ENCODE measurements at regions not wholly inside any gene's neighbourhood (a gene's known extent, or its start where the extent isn't known, plus 50 kb on each side); places are given as distances from the start of the nearest gene placed in this dataset.
"Not testable (repeated sequence)": the region's sequence is repeated elsewhere in the genome, so short reads cannot be mapped to it uniquely, and the experiment has no call there.

DNA sequence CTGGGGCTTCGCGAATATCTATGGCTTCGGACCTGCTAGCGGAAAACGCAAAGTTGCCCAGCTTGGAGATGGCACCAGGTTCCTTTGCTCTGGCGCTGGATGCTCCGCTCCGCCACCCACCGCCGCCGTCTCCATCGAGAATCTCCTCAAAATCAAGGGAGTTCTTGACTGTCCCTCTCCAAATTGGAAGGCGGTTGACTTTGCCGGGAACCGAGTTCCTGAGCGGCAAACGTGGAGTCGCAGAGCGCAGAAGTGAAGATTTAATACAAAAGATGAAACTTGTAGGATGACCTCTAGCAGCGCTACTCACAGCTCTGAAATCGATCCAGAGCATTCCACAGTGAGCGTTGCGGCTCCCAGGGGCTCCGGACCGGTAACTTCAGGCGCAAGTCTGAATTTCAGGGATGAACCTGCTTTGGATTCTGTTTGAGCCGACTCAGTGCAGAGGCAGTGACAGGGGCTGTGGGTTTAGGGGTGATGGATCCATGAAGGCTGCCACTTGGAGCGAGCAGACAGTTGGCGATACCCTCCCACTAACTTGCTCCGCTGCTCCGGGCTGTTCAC lies 1641.5 kb upstream of the C9orf72 start:
- Mint-ChIP-seq H3K4me3 (no peak overlapping the region), H3K27me3 (peaks cover 46% of the 10 kb centered on the region), H3K9me3 (no peaks in the 10 kb centered on the region), H3K27ac (no peak overlapping the region), H3K36me3 (ENCODE audit: low read depth) (no peaks in the 10 kb centered on the region), H3K4me1 (peaks cover 9% of the 10 kb centered on the region)
- ChIA-PET CTCF (no interaction called here), POLR2A (no interaction called here)
- DNase-seq, result no peak

DNA sequence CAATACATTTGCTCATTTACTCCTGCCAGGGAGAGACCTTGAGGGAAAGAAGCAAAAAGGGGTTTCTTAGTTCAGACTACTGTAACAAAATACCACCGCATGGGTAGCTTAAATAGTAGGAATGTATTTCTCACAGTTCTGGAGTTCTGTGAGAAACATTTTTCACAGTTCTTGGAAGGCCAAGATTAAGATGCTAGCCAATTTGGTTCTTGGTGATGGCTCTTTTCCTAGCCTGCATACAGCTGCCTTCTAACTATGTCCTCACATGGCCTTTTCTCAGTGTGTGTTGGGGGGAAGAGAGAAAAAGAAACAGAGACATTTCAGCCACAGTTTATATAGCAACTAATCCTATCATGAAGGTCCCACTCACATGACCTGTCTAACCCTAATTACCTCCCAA lies 1644.7 kb upstream of the C9orf72 start:
- H3K27me3 Mint-ChIP-seq, result peaks cover 27% of the 10 kb centered on the region
- no peak for DNase-seq
- no peak overlapping the region for H3K27ac Mint-ChIP-seq
- ChIA-PET CTCF (no interaction called here), POLR2A (no interaction called here)
- H3K4me1 Mint-ChIP-seq, result peaks cover 4% of the 10 kb centered on the region
- no peaks in the 10 kb centered on the region for H3K9me3 Mint-ChIP-seq
- no peak overlapping the region for H3K4me3 Mint-ChIP-seq
- H3K36me3 Mint-ChIP-seq (ENCODE audit: low read depth), result no peaks in the 10 kb centered on the region

- H3K9me3 Mint-ChIP-seq, result no peaks in the 10 kb centered on the region
- CTCF ChIA-PET, result no interaction called here
- no peak overlapping the region for H3K27ac Mint-ChIP-seq
- no peaks in the 10 kb centered on the region for H3K36me3 Mint-ChIP-seq (ENCODE audit: low read depth)
- POLR2A ChIA-PET, result no interaction called here
- H3K27me3 Mint-ChIP-seq, result peaks cover 4% of the 10 kb centered on the region
- H3K4me1 Mint-ChIP-seq, result no peaks in the 10 kb centered on the region
- H3K4me3 Mint-ChIP-seq, result no peak overlapping the region
- no peak for DNase-seq
Observed at GRCh38 chr9:29220596-29221251, 1647.4 kb upstream of the C9orf72 start.

GRCh38 chr9:29228558-29228957 lies 1655.3 kb upstream of the C9orf72 start:
- Mint-ChIP-seq H3K4me1 (no peaks in the 10 kb centered on the region), H3K9me3 (peaks cover 3% of the 10 kb centered on the region), H3K27ac (no peak overlapping the region), H3K27me3 (no peaks in the 10 kb centered on the region), H3K4me3 (no peak overlapping the region), H3K36me3 (ENCODE audit: low read depth) (no peaks in the 10 kb centered on the region)
- no peak for DNase-seq
- CTCF ChIA-PET, result no interaction called here
- POLR2A ChIA-PET, result no interaction called here

DNA sequence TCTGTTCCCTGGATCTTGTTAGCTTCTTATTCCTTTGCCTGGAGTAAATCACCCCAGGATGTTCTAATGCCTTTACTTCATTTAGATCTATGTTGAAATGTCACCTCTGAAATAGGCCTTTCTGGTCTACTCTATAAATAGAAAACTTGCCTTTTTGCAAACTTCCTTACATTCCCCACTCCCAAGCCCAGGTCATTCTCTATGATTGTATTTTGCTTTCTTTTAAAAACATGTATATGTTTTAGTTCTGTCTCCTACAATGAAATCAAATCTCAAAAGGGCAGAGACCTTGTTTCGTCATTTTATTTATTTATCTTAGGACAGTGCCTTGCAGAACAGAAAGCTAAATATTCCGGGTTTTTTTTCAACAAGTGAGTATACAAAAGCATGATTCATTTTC lies 1657.7 kb upstream of the C9orf72 start:
- CTCF ChIA-PET, result no interaction called here

DNA sequence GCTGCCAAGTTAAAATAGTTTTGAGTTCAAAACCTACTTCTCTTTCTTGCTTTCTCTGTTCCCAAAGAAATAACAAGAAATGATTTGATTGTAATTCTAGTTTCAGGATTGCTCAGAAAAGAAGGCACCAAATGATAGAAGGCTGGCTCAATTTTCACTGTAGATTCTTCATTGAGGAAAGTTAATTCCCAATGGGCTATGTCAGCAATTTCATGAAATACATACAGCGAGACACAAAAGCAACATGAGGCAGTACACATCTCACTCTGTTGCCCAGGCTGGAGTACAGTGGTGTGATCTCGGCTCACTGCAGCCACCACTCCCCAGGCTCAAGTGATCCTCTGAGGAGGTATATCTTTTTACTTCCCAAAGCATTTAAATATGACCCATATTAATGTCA lies 1659.9 kb upstream of the C9orf72 start:
- ChIA-PET CTCF (no interaction called here), POLR2A (no interaction called here)
- Mint-ChIP-seq H3K27me3 (no peaks in the 10 kb centered on the region), H3K4me1 (no peaks in the 10 kb centered on the region), H3K36me3 (ENCODE audit: low read depth) (no peaks in the 10 kb centered on the region), H3K27ac (no peak overlapping the region), H3K4me3 (no peak overlapping the region), H3K9me3 (peaks cover 3% of the 10 kb centered on the region)
- no peak for DNase-seq

More for the DNA sequence above, 1657.7 kb upstream of the C9orf72 start:
- H3K9me3 Mint-ChIP-seq, result peaks cover 3% of the 10 kb centered on the region
- no peak overlapping the region for H3K27ac Mint-ChIP-seq
- H3K36me3 Mint-ChIP-seq (ENCODE audit: low read depth), result no peaks in the 10 kb centered on the region
- POLR2A ChIA-PET, result no interaction called here
- no peak for DNase-seq
- no peaks in the 10 kb centered on the region for H3K4me1 Mint-ChIP-seq
- H3K27me3 Mint-ChIP-seq, result no peaks in the 10 kb centered on the region
- no peak overlapping the region for H3K4me3 Mint-ChIP-seq

GRCh38 chr9:29241320-29241719 lies 1668.0 kb upstream of the C9orf72 start:
- H3K27ac Mint-ChIP-seq, result no peak overlapping the region
- no peaks in the 10 kb centered on the region for H3K36me3 Mint-ChIP-seq (ENCODE audit: low read depth)
- no peaks in the 10 kb centered on the region for H3K27me3 Mint-ChIP-seq
- ChIA-PET CTCF (no interaction called here), POLR2A (no interaction called here)
- no peaks in the 10 kb centered on the region for H3K9me3 Mint-ChIP-seq
- no peak for DNase-seq
- H3K4me3 Mint-ChIP-seq, result no peak overlapping the region
- no peaks in the 10 kb centered on the region for H3K4me1 Mint-ChIP-seq

GRCh38 chr9:29245351-29245750 lies 1672.1 kb upstream of the C9orf72 start:
- Mint-ChIP-seq H3K36me3 (ENCODE audit: low read depth) (no peaks in the 10 kb centered on the region), H3K4me1 (no peaks in the 10 kb centered on the region), H3K27ac (no peak overlapping the region), H3K4me3 (no peak overlapping the region), H3K9me3 (no peaks in the 10 kb centered on the region), H3K27me3 (no peaks in the 10 kb centered on the region)
- no peak for DNase-seq
- ChIA-PET CTCF (no interaction called here), POLR2A (no interaction called here)

- H3K4me1 Mint-ChIP-seq; H3K27me3 Mint-ChIP-seq; H3K27ac Mint-ChIP-seq; H3K9me3 Mint-ChIP-seq; DNase-seq; H3K4me3 Mint-ChIP-seq; H3K36me3 Mint-ChIP-seq (ENCODE audit: low read depth); CTCF ChIA-PET; POLR2A ChIA-PET: not testable (repeated sequence)
Observed at GRCh38 chr9:29270400-29270799, 1697.1 kb upstream of the C9orf72 start.

GRCh38 chr9:29282121-29282520 lies 1708.8 kb upstream of the C9orf72 start:
- POLR2A ChIA-PET, result no interaction called here
- Mint-ChIP-seq H3K9me3 (no peaks in the 10 kb centered on the region), H3K4me3 (no peak overlapping the region), H3K27me3 (no peaks in the 10 kb centered on the region), H3K36me3 (ENCODE audit: low read depth) (no peaks in the 10 kb centered on the region), H3K4me1 (no peaks in the 10 kb centered on the region), H3K27ac (no peak overlapping the region)
- no peak for DNase-seq
- CTCF ChIA-PET, result no interaction called here

GRCh38 chr9:29285818-29286217 lies 1712.5 kb upstream of the C9orf72 start:
- Mint-ChIP-seq H3K27me3 (no peaks in the 10 kb centered on the region), H3K4me1 (no peaks in the 10 kb centered on the region), H3K36me3 (ENCODE audit: low read depth) (no peaks in the 10 kb centered on the region), H3K4me3 (no peak overlapping the region), H3K9me3 (no peaks in the 10 kb centered on the region), H3K27ac (no peak overlapping the region)
- ChIA-PET POLR2A (no interaction called here), CTCF (no interaction called here)
- no peak for DNase-seq

DNA sequence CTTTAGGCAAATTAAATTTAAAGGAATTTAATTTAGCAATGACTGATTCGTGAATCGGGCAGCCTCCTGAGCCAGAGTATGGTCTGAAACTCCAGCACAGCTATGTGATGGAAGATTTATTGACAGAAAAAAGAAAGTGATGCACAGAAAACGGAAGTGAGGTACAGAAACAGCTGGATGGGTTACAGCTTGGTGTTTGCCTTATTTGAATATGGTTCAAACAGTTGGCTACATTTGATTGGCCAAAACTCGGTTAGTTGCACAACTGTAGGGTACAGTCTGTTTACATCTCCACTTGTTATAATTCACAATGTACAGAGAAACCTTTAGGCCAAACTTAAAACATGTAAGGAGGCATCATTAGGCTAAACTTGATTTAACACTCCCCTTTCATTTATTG lies 1716.1 kb upstream of the C9orf72 start:
- ChIA-PET CTCF (no interaction called here), POLR2A (no interaction called here)
- no peaks in the 10 kb centered on the region for H3K4me1 Mint-ChIP-seq
- no peaks in the 10 kb centered on the region for H3K9me3 Mint-ChIP-seq
- H3K36me3 Mint-ChIP-seq (ENCODE audit: low read depth), result no peaks in the 10 kb centered on the region
- H3K4me3 Mint-ChIP-seq, result no peak overlapping the region
- no peak for DNase-seq
- H3K27me3 Mint-ChIP-seq, result no peaks in the 10 kb centered on the region
- no peak overlapping the region for H3K27ac Mint-ChIP-seq

DNA sequence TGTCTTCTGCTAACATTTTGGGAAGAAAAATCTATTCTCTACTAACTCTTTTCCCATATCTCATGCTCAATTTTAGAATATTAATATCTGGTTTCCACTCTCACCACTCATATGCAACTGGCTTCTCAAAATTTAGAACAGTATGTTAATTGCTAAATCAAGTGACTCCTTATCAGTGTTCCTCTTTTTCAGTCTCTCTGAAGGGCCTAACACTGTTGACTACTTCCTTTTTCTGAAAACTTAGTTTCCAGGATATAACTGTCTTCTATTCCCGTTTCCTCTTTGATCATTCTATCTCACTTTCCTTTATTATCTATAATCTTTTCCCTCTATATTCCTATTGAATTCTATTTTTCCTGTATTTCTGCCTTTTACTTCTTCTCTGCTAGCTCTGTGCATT lies 1717.2 kb upstream of the C9orf72 start:
- no peaks in the 10 kb centered on the region for H3K27me3 Mint-ChIP-seq
- no peaks in the 10 kb centered on the region for H3K9me3 Mint-ChIP-seq
- H3K4me1 Mint-ChIP-seq, result no peaks in the 10 kb centered on the region
- ChIA-PET CTCF (no interaction called here), POLR2A (no interaction called here)
- DNase-seq, result no peak
- no peaks in the 10 kb centered on the region for H3K36me3 Mint-ChIP-seq (ENCODE audit: low read depth)
- no peak overlapping the region for H3K4me3 Mint-ChIP-seq
- H3K27ac Mint-ChIP-seq, result no peak overlapping the region

GRCh38 chr9:29297592-29297991 lies 1724.3 kb upstream of the C9orf72 start:
- Mint-ChIP-seq H3K27me3 (no peaks in the 10 kb centered on the region), H3K9me3 (peaks cover 2% of the 10 kb centered on the region), H3K4me3 (no peak overlapping the region), H3K36me3 (ENCODE audit: low read depth) (no peaks in the 10 kb centered on the region), H3K27ac (no peak overlapping the region), H3K4me1 (no peaks in the 10 kb centered on the region)
- ChIA-PET CTCF (no interaction called here), POLR2A (no interaction called here)
- no peak for DNase-seq

GRCh38 chr9:29311221-29311620 lies 1737.9 kb upstream of the C9orf72 start:
- Mint-ChIP-seq H3K4me3 (no peak overlapping the region), H3K36me3 (ENCODE audit: low read depth) (no peaks in the 10 kb centered on the region), H3K27me3 (no peaks in the 10 kb centered on the region), H3K27ac (no peak overlapping the region), H3K9me3 (no peaks in the 10 kb centered on the region), H3K4me1 (no peaks in the 10 kb centered on the region)
- ChIA-PET CTCF (no interaction called here), POLR2A (no interaction called here)
- DNase-seq, result no peak

Measured in activated CD4-positive, alpha-beta memory T cell treated with anti-CD3 and anti-CD28 coated beads, Interleukin-2, amount 10 ng/mL, durations not matched to agents 7 days and 5 days (primary cell).